ENCODE measurements at regions not wholly inside any gene's neighbourhood (a gene's known extent, or its start where the extent isn't known, plus 50 kb on each side); places are given as distances from the start of the nearest gene placed in this dataset.

- Histone ChIP-seq H3K9ac (ENCODE audit: low read length in 3 of 3) (no peak overlapping the region), H3K4me1 (ENCODE audit: control insufficient read depth in 2 of 3, insufficient read depth in 2 of 3, low read depth in 1 of 3, low read length in 3 of 3) (no peaks in the 10 kb centered on the region), H3K27ac (ENCODE audit: low read depth in 2 of 2, low read length in 2 of 2) (no peak overlapping the region), H3K36me3 (ENCODE audit: control insufficient read depth in 2 of 3, insufficient read depth in 3 of 3, low read length in 3 of 3) (no peaks in the 10 kb centered on the region), H3K27me3 (ENCODE audit: control insufficient read depth, insufficient read depth, low read length) (no peaks in the 10 kb centered on the region), H3K9me3 (ENCODE audit: control insufficient read depth in 2 of 3, insufficient read depth in 1 of 3, low read length in 3 of 3) (no peaks in the 10 kb centered on the region), H3K4me3 (ENCODE audit: low read length in 3 of 3) (no peak overlapping the region)
- FAIRE-seq (no peak), DNase-seq (peak in 2 of 5 donors; percentile 8 to 14)
- intact Hi-C loops (cut with DNase I) = no loop called here
- no peak for TF ChIP-seq CTCF (IDR thresholded peaks at IDR 0.05; ENCODE audit: borderline replicate concordance, extremely low read depth, insufficient read depth)
Measured at GRCh38 chr14:97517566-97518234, 720.5 kb downstream of the VRK1 start.

GRCh38 chr14:97523936-97524335, 726.8 kb downstream of the VRK1 start:
- Histone ChIP-seq H3K4me3 (ENCODE audit: low read length in 3 of 3) (no peak overlapping the region), H3K9ac (ENCODE audit: low read length in 3 of 3) (no peak overlapping the region), H3K36me3 (ENCODE audit: control insufficient read depth in 2 of 3, insufficient read depth in 3 of 3, low read length in 3 of 3) (no peaks in the 10 kb centered on the region), H3K27ac (ENCODE audit: low read depth in 2 of 2, low read length in 2 of 2) (no peak overlapping the region), H3K27me3 (ENCODE audit: control insufficient read depth, insufficient read depth, low read length) (no peaks in the 10 kb centered on the region), H3K9me3 (ENCODE audit: control insufficient read depth in 2 of 3, insufficient read depth in 1 of 3, low read length in 3 of 3) (no peaks in the 10 kb centered on the region), H3K4me1 (ENCODE audit: control insufficient read depth in 2 of 3, insufficient read depth in 2 of 3, low read depth in 1 of 3, low read length in 3 of 3) (no peaks in the 10 kb centered on the region)
- no peak for DNase-seq
- intact Hi-C loops (cut with DNase I) = no loop called here
- TF ChIP-seq CTCF (IDR thresholded peaks at IDR 0.05; ENCODE audit: borderline replicate concordance, extremely low read depth, insufficient read depth) = no peak
- no peak for FAIRE-seq

- H3K9me3 ChIP-seq (ENCODE audit: control insufficient read depth in 2 of 3, insufficient read depth in 1 of 3, low read length in 3 of 3) = no peaks in the 10 kb centered on the region
- DNase-seq (no peak), FAIRE-seq (no peak)
- H3K27me3 ChIP-seq (ENCODE audit: control insufficient read depth, insufficient read depth, low read length) = no peaks in the 10 kb centered on the region
- H3K4me1 ChIP-seq (ENCODE audit: control insufficient read depth in 2 of 3, insufficient read depth in 2 of 3, low read depth in 1 of 3, low read length in 3 of 3) = no peaks in the 10 kb centered on the region
- no peak for TF ChIP-seq CTCF (IDR thresholded peaks at IDR 0.05; ENCODE audit: borderline replicate concordance, extremely low read depth, insufficient read depth)
- H3K27ac ChIP-seq (ENCODE audit: low read depth in 2 of 2, low read length in 2 of 2) = no peak overlapping the region
- no peak overlapping the region for H3K4me3 ChIP-seq (ENCODE audit: low read length in 3 of 3)
- intact Hi-C loops (cut with DNase I) = no loop called here
- no peak overlapping the region for H3K9ac ChIP-seq (ENCODE audit: low read length in 3 of 3)
- H3K36me3 ChIP-seq (ENCODE audit: control insufficient read depth in 2 of 3, insufficient read depth in 3 of 3, low read length in 3 of 3) = no peaks in the 10 kb centered on the region
Measured at GRCh38 chr14:97524589-97525319, 727.6 kb downstream of the VRK1 start.

Data from kidney (tissue), 13 donors.